ENCODE measurements at regions not wholly inside any gene's neighbourhood (a gene's known extent, or its start where the extent isn't known, plus 50 kb on each side); places are given as distances from the start of the nearest gene placed in this dataset.

- TF ChIP-seq MAX (IDR thresholded peaks at IDR 0.05) (no peak), NFIC (IDR thresholded peaks at IDR 0.05) (no peak), TEAD4 (IDR thresholded peaks at IDR 0.05) (no peak), YY1 (IDR thresholded peaks at IDR 0.05; ENCODE audit: low read depth) (no peak), FOXM1 (IDR thresholded peaks at IDR 0.05; ENCODE audit: borderline replicate concordance, low read depth) (no peak), EP300 (IDR thresholded peaks at IDR 0.05; ENCODE audit: borderline replicate concordance) (no peak), RAD21 (IDR thresholded peaks at IDR 0.05; ENCODE audit: low read depth) (no peak)
Measured at GRCh38 chr16:61150351-61150750, 885.9 kb downstream of the CDH8 start.
